Gastroesophageal sphincter (tissue), 4 donors: ENCODE measurements at regions not wholly inside any gene's neighbourhood (a gene's known extent, or its start where the extent isn't known, plus 50 kb on each side); places are given as distances from the start of the nearest gene placed in this dataset.
"Not testable (repeated sequence)": the region's sequence is repeated elsewhere in the genome, so short reads cannot be mapped to it uniquely, and the experiment has no call there.

Experiments used
- ATAC-seq: fragments of 150-250 bp; one replicate; pipeline ENCODE4 v1.9.1; 2016; ENCODE audit warnings: mild to moderate bottlenecking, moderate library complexity
- H3K27ac ChIP-seq, 4 donors: fragments of 200-600 bp; sonication (generic) in 3 of 4; 1 replicate in 3 of 4; 2 replicates in 1 of 4; pipeline ENCODE4 v1.5.1; 2016 to 2019
- H3K27me3 ChIP-seq: fragments of 200-600 bp; sonication (generic); one replicate; pipeline ENCODE4 v1.5.1; 2019
- H3K36me3 ChIP-seq, 2 donors: fragments of 200-600 bp; sonication (generic); one replicate each; pipeline ENCODE4 v1.5.1; 2019; ENCODE audit warnings: control low read depth in 1 of 2
- H3K4me1 ChIP-seq, 3 donors: fragments of 200-600 bp; sonication (generic); 1 replicate in 2 of 3; 2 replicates in 1 of 3; pipeline ENCODE4 v1.5.1; 2016 to 2019; ENCODE audit warnings: control low read depth in 2 of 3
- H3K4me3 ChIP-seq, 2 donors: fragments of 200-600 bp; sonication (generic); one replicate each; pipeline ENCODE4 v1.5.1; 2019; ENCODE audit warnings: mild to moderate bottlenecking in 1 of 2, moderate library complexity in 1 of 2
- H3K9me3 ChIP-seq, 3 donors: fragments of 200-600 bp; sonication (generic); one replicate each; pipeline ENCODE4 v1.5.1; 2017 to 2019; ENCODE audit warnings: control low read depth in 2 of 3
- CTCF ChIP-seq, 4 experiments: fragments of 200-600 bp in 2 of 4; fragments of 450-650 bp in 2 of 4; sonication (generic) in 1 of 4; IDR thresholded peaks; one replicate each; pipeline ENCODE4 v1.5.1; 2017 to 2019; ENCODE audit warnings: antibody characterized with exemption in 4 of 4, mild to moderate bottlenecking in 2 of 4, moderate library complexity in 2 of 4
- EP300 ChIP-seq: sonication (generic); formaldehyde crosslinking; IDR thresholded peaks from one replicate; pipeline ENCODE4 v1.6.1; 2017; ENCODE audit warnings: antibody characterized with exemption, mild to moderate bottlenecking
- POLR2A ChIP-seq, 2 donors: fragments of 450-650 bp; IDR thresholded peaks; one replicate each; pipeline ENCODE4 v1.6.1; 2017; ENCODE audit warnings: antibody characterized with exemption in 2 of 2, mild to moderate bottlenecking in 2 of 2, moderate library complexity in 1 of 2
- POLR2AphosphoS5 ChIP-seq: sonication (generic); formaldehyde crosslinking; IDR thresholded peaks from one replicate; pipeline ENCODE4 v1.6.1; 2017; ENCODE audit warnings: antibody characterized with exemption
- WGBS, 2 donors: methylation state at CpG; one replicate each; pipeline ENCODE4 v1.1.5; 2018; ENCODE audit warnings: low coverage in 1 of 2; 5-methylcytosine and 5-hydroxymethylcytosine counted together

- WGBS, 2 donors, result 13 to 44% methylated on average over 2 to 4 of the region's 4 CpGs
- ATAC-seq, result no peak
- Histone ChIP-seq H3K27me3 (no peaks in the 10 kb centered on the region), H3K27ac (no peak overlapping the region), H3K4me3 (no peak overlapping the region), H3K9me3 (peaks cover 0 to 4% (median 0%) of the 10 kb centered on the region in 3 donors), H3K4me1 (no peaks in the 10 kb centered on the region), H3K36me3 (no peaks in the 10 kb centered on the region)
- TF ChIP-seq POLR2AphosphoS5 (no peak), CTCF (IDR thresholded peaks at IDR 0.05) (no peak), EP300 (no peak), POLR2A (IDR thresholded peaks at IDR 0.05) (no peak)
Measured at GRCh38 chr5:163951069-163951468, 445.6 kb downstream of the MAT2B start.

DNA sequence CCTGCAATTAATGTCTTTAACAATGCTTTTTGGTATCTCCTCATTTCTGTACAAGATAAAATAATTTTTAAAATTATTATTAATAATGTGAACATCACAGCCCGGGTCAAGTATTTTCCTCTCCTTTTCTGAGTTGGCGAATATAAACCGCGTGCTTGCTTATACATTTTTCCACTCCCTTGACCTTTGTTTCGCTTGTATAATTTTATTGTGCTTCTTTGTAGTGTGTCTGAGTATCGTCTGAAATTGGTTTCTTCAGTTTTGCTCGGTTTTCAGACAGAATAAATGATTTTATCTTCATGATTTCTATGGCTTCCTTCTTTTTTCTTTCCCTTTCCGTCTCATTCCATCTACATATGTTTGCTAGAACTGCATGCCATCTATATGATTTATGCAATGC lies 448.5 kb downstream of the MAT2B start:
- Histone ChIP-seq H3K27me3 (no peaks in the 10 kb centered on the region), H3K36me3 (no peaks in the 10 kb centered on the region), H3K27ac (no peak overlapping the region), H3K9me3 (peaks cover 0 to 4% (median 0%) of the 10 kb centered on the region in 3 donors), H3K4me3 (no peak overlapping the region), H3K4me1 (no peaks in the 10 kb centered on the region)
- no peak for ATAC-seq
- WGBS, 2 donors, result 68 to 69% methylated on average over 8 of the region's 8 CpGs
- no peak for TF ChIP-seq POLR2A (IDR thresholded peaks at IDR 0.05)
- no peak for TF ChIP-seq EP300
- TF ChIP-seq POLR2AphosphoS5, result no peak
- TF ChIP-seq CTCF (IDR thresholded peaks at IDR 0.05), result no peak

- WGBS, 2 donors, result 24 to 28% methylated on average over 4 of the region's 5 CpGs
Measured at GRCh38 chr5:163961230-163961629, 455.8 kb downstream of the MAT2B start.

DNA sequence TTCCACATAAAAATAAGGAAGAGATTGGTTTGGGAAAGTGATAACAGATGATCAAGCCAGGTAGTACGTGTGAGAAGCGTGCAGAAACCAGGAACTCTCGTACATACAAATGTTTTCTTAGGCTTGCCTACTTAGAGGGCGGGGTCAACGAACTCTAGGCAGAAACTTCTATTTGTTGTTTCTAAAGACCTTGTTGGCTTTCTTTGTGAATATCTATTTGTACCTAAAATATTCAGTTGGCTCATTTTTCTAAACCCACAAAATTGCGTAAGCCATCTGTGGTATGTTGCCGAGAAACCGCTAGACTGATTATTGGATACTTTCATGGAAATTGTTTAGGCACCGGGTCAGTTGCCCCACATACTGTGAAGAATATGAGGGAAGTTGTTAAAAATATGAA lies 458.5 kb downstream of the MAT2B start:
- ATAC-seq, result no peak
- no peaks in the 10 kb centered on the region for H3K27me3 ChIP-seq
- no peak overlapping the region for H3K4me3 ChIP-seq
- no peak overlapping the region for H3K27ac ChIP-seq
- TF ChIP-seq POLR2A (IDR thresholded peaks at IDR 0.05), result no peak
- TF ChIP-seq EP300, result no peak
- no peak for TF ChIP-seq CTCF (IDR thresholded peaks at IDR 0.05)
- no peak for TF ChIP-seq POLR2AphosphoS5
- H3K9me3 ChIP-seq, result no peaks in the 10 kb centered on the region
- no peaks in the 10 kb centered on the region for H3K4me1 ChIP-seq
- H3K36me3 ChIP-seq, result no peaks in the 10 kb centered on the region
- 84 to 92% methylated on average over 5 to 9 of the region's 9 CpGs for WGBS, 2 donors

More at GRCh38 chr5:163961230-163961629, 455.8 kb downstream of the MAT2B start:
- H3K27me3 ChIP-seq, H3K4me1 ChIP-seq, H3K9me3 ChIP-seq, H3K27ac ChIP-seq, H3K4me3 ChIP-seq, H3K36me3 ChIP-seq, ATAC-seq: not testable (repeated sequence)

- 47 to 49% methylated on average over 3 of the region's 3 CpGs for WGBS, 2 donors
- ATAC-seq, result no peak
- H3K4me1 ChIP-seq, result no peaks in the 10 kb centered on the region
- no peak overlapping the region for H3K4me3 ChIP-seq
- TF ChIP-seq POLR2A (IDR thresholded peaks at IDR 0.05), result no peak
- no peak for TF ChIP-seq POLR2AphosphoS5
- TF ChIP-seq EP300, result no peak
- no peak for TF ChIP-seq CTCF (IDR thresholded peaks at IDR 0.05)
- no peaks in the 10 kb centered on the region for H3K27me3 ChIP-seq
- no peak overlapping the region for H3K27ac ChIP-seq
- no peaks in the 10 kb centered on the region for H3K36me3 ChIP-seq
- no peaks in the 10 kb centered on the region for H3K9me3 ChIP-seq
Measured at GRCh38 chr5:163964671-163965070, 459.3 kb downstream of the MAT2B start.
